Mesothelial cell of epicardium (in vitro differentiated cells): ENCODE measurements at regions not wholly inside any gene's neighbourhood (a gene's known extent, or its start where the extent isn't known, plus 50 kb on each side); places are given as distances from the start of the nearest gene placed in this dataset.

ENCODE experiments used
- DNase-seq, 2 experiments: peaks; one replicate each; pipeline ENCODE4 v3.0.0; 2021; ENCODE audit warnings: low spot score in 2 of 2; ENCODE audit not compliant: unreplicated experiment in 2 of 2
- H3K27ac Mint-ChIP-seq: 2 replicates; pipeline ENCODE4 v1.8.0; 2021; ENCODE audit warnings: mixed read lengths
- H3K27me3 Mint-ChIP-seq: 2 replicates; pipeline ENCODE4 v1.8.0; 2021; ENCODE audit warnings: low read depth, mixed read lengths
- H3K36me3 Mint-ChIP-seq: 2 replicates; pipeline ENCODE4 v1.8.0; 2021; ENCODE audit warnings: mixed read lengths
- H3K4me1 Mint-ChIP-seq: 2 replicates; pipeline ENCODE4 v1.8.0; 2021; ENCODE audit warnings: mixed read lengths
- H3K4me3 Mint-ChIP-seq: 2 replicates; pipeline ENCODE4 v1.8.0; 2021; ENCODE audit warnings: mild to moderate bottlenecking, moderate library complexity, mixed read lengths
- H3K9me3 Mint-ChIP-seq: 2 replicates; pipeline ENCODE4 v1.8.0; 2021; ENCODE audit warnings: mixed read lengths
- CTCF ChIP-seq: fragments of 200-600 bp; sonication (generic); IDR thresholded peaks from one replicate; pipeline ENCODE4 v1.5.0; 2021; ENCODE audit warnings: antibody characterized with exemption; ENCODE audit not compliant: unreplicated experiment

- Mint-ChIP-seq H3K9me3 (peaks cover 11% of the 10 kb centered on the region), H3K27me3 (no peaks in the 10 kb centered on the region), H3K36me3 (no peaks in the 10 kb centered on the region), H3K4me3 (no peak overlapping the region), H3K4me1 (peaks cover 12% of the 10 kb centered on the region), H3K27ac (no peak overlapping the region)
- DNase-seq, result no peak
- no peak for TF ChIP-seq CTCF
Observed at GRCh38 chr10:53622201-53622600, 849.6 kb upstream of the MBL2 start.

- H3K4me1 Mint-ChIP-seq, result peaks cover 11% of the 10 kb centered on the region
- H3K4me3 Mint-ChIP-seq, result no peak overlapping the region
- TF ChIP-seq CTCF, result no peak
- H3K27ac Mint-ChIP-seq, result no peak overlapping the region
- DNase-seq, result no peak
- peaks cover 2% of the 10 kb centered on the region for H3K36me3 Mint-ChIP-seq
- H3K9me3 Mint-ChIP-seq, result peaks cover 18% of the 10 kb centered on the region
- no peaks in the 10 kb centered on the region for H3K27me3 Mint-ChIP-seq
Observed at GRCh38 chr10:53619671-53620070, 847.1 kb upstream of the MBL2 start.

- Mint-ChIP-seq H3K4me1 (peaks cover 26% of the 10 kb centered on the region), H3K4me3 (no peak overlapping the region), H3K27me3 (no peaks in the 10 kb centered on the region), H3K9me3 (peaks cover 22% of the 10 kb centered on the region), H3K27ac (peak overlapping the region; percentile 68), H3K36me3 (peaks cover 19% of the 10 kb centered on the region)
- no peak for DNase-seq
- no peak for TF ChIP-seq CTCF
Observed at GRCh38 chr10:53607691-53608090, 835.1 kb upstream of the MBL2 start.

- Mint-ChIP-seq H3K27me3 (no peaks in the 10 kb centered on the region), H3K4me1 (peaks cover 26% of the 10 kb centered on the region), H3K4me3 (no peak overlapping the region), H3K9me3 (peaks cover 26% of the 10 kb centered on the region), H3K27ac (no peak overlapping the region), H3K36me3 (peaks cover 19% of the 10 kb centered on the region)
- no peak for TF ChIP-seq CTCF
- DNase-seq, result no peak
Observed at GRCh38 chr10:53606981-53607380, 834.4 kb upstream of the MBL2 start.

- H3K36me3 Mint-ChIP-seq, result peaks cover 20% of the 10 kb centered on the region
- H3K4me3 Mint-ChIP-seq, result no peak overlapping the region
- peaks cover 28% of the 10 kb centered on the region for H3K9me3 Mint-ChIP-seq
- DNase-seq, result no peak
- TF ChIP-seq CTCF, result peak; percentile 66
- H3K27me3 Mint-ChIP-seq, result no peaks in the 10 kb centered on the region
- no peak overlapping the region for H3K27ac Mint-ChIP-seq
- H3K4me1 Mint-ChIP-seq, result peaks cover 16% of the 10 kb centered on the region
Observed at GRCh38 chr10:53601260-53601875, 828.8 kb upstream of the MBL2 start.

- DNase-seq, result no peak
- H3K4me3 Mint-ChIP-seq, result no peak overlapping the region
- peaks cover 21% of the 10 kb centered on the region for H3K9me3 Mint-ChIP-seq
- H3K27ac Mint-ChIP-seq, result peak overlapping the region; percentile 32
- TF ChIP-seq CTCF, result no peak
- no peaks in the 10 kb centered on the region for H3K27me3 Mint-ChIP-seq
- H3K4me1 Mint-ChIP-seq, result peaks cover 15% of the 10 kb centered on the region
- H3K36me3 Mint-ChIP-seq, result peaks cover 11% of the 10 kb centered on the region
Observed at GRCh38 chr10:53598914-53599313, 826.3 kb upstream of the MBL2 start.
